DMS114 treated with DMSO at 0.1 percent for 48 hours (cell line): ENCODE measurements at regions not wholly inside any gene's neighbourhood (a gene's known extent, or its start where the extent isn't known, plus 50 kb on each side); places are given as distances from the start of the nearest gene placed in this dataset.

Experiments used
- DNase-seq: peaks from one replicate; lab custom pipeline; 2025; ENCODE audit not compliant: unreplicated experiment; lab: John Stamatoyannopoulos, UW

DNA sequence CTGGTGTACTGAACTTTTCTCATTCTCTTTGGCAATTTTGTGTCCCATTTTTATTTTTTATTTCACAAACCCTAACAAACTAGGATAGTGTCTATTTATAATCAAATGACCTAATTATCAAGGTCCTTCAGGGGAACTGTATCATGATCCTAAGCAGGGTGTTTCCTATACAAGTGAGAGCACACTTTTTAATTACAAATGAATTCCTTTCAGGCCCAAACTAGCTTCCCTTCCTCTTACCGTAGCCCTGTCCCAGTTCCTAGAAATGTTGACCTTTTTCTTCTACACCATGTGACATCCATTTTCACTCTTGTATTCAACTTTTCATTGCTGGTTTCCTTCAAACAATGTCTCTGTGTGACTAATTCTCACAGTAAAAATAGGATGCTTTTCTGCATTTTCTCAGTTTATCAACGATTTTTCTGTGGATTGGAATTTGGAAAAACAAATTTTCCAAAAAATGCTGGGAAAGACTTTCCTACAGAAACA lies 411.4 kb downstream of the CCDC91 start:
- DNase-seq = no peak

DNA sequence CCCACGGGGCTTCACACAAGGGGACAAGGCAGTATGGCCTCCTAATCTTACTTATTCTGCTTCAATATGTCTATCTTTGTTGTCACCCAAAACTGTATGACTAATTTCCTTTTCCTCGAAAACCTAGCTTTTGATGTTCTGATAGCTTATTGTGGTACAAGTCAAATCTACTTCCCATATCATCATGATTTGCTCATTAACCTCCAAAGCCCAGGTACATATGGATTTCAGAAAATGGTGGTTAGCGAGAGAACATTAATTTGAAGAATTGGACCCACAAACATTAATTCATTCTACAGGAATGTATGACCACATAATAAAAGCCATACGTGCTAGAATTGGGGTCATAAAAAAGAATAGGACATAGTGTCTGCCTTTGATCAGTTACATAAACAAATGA lies 412.5 kb downstream of the CCDC91 start:
- DNase-seq = no peak

DNA sequence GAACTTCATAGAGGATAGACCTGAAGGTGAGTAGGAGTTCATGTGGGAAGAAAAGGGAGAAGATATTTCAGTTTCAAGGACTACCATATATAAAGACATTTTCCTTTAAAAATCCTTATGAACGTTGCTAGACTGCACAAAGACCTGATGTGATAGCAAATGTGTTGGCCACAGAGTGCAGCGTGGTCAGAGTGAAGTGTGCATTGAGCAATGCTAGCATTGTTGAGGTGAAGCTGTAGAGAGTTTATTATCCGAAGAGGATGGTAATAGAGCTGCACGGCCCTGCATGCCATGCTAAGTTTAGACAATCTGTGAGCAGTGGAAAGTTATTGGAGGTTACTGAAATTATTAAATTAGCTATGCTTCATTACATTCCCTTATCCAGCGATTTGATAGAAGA lies 413.0 kb downstream of the CCDC91 start:
- DNase-seq = no peak

DNA sequence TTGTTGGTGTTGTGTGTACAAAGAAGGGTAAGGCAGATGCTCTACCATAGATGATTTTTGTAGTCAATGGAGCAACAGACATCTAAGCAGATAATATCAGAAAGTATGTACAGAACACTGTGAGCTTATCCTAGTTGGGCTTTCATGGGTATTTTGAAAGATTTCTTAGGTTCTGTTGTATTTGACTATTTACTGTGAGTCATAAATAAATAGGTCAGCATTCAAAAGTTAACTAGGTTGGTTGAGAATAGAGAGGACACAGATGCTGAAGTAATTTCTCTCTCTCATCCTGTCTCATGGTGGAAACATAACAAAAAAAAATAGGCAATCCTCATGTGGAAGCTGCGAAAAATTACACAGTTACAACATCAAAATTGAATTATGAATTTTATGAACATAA lies 413.5 kb downstream of the CCDC91 start:
- no peak for DNase-seq

DNA sequence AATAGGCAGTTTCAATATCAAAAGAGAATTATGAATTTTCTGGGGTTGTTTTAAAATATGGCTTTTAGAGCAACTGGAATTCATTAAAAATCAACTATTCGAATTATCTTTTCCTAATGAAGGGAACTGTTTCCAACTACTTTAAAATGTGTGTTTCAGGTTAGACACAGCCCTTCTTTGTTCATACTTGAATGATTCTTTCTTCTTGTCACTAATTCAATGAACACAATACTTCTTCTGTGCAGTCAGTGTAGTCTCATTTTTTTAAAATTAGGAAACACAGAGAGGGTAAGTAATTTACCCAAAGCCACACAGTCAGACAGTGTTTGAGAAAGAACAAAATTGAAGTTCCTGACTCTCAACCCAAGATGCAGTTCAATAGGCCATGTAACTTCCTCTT lies 414.0 kb downstream of the CCDC91 start:
- no peak for DNase-seq

DNA sequence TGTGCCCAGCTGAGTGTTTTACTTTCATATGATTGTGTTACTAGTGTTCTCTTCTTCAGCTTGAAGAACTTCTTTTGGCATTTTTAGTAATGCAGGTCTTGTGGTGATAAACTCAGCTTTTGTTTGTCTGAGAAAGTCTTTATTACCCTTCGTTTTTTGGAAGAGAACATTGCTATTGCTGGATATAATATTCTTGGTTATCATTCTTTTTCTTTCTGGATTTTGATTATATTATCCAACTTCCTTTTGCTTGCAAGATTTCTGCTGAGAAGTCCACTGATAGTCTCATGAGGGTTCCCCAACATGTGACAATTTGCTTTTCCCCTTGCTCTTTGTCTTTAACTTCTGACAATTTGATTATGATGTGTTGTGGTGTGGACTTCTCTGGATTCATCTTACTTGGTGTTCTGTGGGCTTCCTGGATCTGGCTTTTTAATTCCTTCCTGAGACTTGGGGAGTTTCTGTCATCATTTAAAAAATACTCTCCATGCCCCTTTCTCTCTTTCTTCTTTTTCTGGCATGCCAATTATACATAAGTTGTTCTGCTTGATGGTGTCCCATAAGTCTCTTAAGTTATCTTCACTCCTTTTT lies 416.8 kb downstream of the CCDC91 start:
- DNase-seq = no peak

DNA sequence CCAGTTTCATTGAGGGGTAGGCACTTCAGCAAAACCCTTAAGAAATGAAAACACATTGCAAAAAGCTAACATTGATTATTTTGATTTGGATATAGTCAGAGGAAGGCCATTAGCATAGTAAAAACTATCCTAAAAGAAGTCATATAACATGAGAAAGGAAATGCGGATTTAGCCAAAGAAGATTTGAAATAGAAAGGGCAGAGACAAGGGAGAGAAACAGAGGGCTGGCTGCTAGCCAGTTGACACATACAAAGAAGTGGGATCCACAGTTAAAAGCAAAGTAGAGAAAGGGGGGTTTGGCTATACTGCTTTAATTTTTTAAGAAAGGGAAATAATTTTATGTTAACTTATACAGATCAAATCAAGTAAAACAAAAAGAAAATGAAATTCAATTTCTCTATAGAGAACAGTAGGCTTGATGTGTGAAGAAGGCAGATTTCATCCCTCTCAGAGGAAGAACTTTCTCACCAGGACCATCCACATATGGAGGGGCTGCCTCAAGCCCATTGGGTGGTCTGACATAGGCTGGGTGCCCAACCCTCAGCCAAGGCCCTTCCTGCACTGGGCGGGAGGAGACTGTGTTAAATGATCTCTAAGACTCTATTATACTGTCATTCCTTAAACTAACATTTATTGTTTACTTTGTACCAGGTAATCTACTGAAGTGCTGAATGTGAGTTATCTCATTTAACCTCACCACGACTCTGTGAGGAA lies 420.3 kb downstream of the CCDC91 start:
- no peak for DNase-seq

DNA sequence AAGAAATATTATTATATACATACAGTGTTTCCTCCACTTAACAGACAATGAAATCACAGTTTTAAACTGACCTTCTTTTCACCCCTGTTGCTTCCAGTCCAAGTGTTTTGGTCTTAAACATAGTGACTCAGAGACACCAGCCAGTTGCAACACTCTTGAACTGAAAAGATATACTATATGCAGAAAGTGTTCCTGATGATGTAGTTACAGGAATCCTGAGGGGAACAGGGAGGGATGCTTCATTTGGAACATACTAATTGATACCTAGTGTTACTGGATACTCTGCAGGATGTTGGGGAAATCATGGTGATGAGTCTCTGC lies 420.8 kb downstream of the CCDC91 start:
- DNase-seq = no peak

DNA sequence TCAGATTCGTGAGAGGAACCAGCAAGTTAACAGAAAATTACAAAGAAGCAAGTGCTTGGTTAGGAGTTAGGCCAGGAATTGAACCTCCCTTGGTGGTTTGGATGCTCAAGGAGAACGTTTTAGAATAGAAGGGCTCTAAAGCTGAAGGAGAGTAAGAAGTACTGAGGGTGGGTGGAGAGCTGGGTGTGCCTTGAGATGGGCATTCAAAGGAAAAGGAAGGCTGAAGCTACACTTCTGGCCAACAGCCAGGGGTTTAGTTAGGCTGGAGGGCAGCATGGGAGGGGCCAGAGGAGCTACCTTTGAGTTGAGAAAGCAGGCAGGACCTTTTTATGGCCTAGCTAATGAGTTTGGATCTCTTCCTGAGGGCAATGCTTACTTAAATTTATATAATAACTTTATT lies 421.2 kb downstream of the CCDC91 start:
- DNase-seq = no peak

DNA sequence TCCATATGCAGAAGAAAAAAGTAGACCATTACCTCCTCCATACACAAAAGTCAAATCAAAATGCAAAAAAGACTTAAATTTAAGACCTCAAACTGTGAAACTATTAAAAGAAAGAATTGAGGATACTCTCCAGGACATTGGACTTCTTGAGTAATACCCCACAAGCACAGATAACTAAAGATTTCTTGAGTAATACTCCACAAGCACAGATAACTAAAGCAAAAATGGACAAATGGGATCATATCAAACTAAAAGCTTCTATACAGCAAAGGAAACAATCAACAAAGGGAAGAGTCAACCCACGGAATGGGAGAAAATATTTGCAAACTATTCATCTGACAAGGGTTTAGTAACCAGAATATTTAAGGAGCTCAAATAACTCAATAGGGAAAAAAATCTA lies 427.9 kb downstream of the CCDC91 start:
- no peak for DNase-seq

DNA sequence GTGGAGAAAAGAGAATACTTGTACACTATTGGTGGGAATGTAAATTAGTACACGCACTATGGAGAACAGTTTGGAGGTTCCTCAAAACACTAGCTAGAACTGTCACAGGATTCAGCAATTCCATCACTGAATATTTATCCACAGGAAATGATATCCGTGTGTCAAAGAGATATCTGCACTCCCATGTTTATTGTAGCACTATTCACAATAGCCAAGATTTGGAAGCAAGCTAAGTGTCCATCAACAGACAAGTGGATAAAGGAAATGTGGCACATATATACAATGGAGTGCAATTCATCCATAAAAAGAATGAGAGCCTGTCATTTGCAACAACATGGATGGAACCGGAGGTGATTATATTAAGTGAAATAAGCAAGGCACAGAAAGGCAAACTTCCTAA lies 428.5 kb downstream of the CCDC91 start:
- DNase-seq = no peak

DNA sequence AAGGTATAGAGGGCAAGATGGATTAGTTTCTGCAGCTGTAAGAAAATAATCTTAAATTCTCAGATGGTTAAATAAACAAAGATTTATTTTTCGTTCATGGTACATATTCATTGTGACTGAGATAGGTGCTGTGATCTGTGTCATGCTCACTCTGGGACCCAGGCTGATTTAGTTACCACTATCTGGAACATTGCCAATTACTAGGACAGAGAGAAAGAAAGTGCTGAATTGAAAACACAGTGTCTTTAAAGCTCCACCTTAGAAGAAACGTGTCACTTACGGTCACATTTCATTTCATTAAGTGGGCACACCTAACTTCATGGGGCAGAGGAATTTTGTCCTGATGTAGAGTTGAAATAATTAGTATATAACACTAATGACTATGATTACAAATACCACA lies 430.0 kb downstream of the CCDC91 start:
- no peak for DNase-seq

DNA sequence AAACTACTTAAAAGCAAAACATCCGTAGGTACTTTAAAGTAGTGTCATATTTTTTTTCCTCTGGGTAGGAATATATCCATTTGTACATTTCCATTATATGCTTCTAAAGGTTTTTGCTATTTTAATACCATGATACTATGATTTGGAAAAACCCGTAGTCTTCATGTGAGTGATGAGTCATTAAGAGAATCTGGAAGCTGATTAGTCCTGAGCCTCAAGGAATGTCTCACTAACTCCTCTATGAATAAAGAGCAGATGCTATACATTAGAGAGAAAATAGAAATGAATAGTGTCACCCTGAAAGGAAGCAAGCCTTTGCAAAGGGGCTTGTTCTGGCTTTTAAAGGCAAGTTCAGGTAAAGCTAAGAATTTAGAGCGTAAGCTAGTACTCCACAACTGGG lies 432.1 kb downstream of the CCDC91 start:
- DNase-seq = no peak

DNA sequence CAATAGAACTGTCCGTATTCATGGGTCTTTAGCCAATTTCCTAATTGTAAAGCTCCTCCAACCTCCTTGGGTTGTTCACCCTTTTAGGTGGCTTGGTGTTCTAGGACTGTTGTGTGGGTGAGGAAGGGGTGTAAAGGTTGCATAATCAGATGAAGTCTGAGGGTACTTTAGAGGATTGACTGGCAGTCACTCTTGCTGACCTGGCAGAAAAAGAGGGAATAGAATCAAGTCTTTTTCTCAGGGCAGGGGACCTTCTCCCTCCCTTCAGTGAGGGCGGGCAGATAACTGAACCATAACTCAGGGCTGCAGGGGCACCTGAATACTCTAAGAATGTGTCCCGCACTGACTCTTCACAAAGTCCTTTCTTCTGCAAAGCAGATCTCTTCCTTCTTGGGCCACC lies 436.2 kb downstream of the CCDC91 start:
- DNase-seq = no peak

DNA sequence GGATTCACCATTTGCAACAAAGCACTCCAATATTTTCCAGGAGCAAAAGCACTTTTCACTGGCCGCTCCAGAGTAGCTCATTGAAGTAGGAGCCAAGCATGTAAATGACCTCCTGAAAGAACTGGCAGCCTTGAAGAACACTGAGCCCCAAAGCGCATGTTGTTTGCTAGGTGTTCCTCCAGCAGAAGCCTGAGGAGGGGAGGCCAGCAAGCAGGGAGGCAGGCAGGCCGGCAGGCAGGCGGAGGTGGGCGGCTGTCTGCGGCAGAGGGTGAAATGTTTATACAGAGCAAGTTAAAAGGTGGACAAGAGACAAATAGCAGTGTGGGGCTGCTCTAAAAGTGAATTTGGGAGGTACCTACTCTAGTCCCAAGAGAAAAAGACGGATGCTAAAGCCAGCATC lies 439.4 kb downstream of the CCDC91 start:
- no peak for DNase-seq

DNA sequence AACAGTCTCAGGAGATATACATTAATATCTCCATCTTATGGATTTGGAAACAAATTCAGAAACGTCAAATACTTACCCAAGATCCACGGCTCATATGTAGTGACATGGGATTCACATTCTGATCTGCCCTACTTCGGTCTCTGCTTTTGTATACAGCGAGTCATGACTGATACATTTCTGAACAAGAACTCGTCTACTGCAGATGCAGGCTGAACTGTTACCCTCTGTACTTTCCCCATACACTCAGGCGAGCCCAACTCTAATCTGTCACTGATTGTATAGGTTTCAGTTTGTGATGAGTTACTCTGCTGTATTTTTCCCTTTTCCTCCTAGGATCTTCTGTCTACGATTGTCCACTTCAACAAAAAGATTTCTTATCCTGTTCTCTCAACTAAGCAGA lies 441.6 kb downstream of the CCDC91 start:
- no peak for DNase-seq

DNA sequence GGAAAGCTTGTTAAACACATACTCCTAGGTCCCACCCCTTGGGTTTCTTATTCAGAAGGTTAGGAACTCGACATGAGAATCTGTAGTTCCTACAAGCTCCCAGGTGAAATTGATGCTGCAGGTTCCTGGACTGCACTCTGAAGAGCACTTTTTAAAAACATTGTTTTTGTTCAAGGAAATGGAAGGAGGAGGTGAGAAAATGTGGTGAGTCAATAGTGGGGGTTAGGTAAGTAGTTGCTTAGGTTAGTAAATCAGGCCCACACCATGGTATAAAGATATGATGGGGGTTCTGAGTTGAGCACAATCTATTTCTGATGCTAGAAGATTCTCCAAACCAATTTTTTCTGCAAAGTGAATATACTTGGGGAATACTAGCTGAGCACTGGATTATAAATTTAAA lies 450.3 kb downstream of the CCDC91 start:
- no peak for DNase-seq

DNA sequence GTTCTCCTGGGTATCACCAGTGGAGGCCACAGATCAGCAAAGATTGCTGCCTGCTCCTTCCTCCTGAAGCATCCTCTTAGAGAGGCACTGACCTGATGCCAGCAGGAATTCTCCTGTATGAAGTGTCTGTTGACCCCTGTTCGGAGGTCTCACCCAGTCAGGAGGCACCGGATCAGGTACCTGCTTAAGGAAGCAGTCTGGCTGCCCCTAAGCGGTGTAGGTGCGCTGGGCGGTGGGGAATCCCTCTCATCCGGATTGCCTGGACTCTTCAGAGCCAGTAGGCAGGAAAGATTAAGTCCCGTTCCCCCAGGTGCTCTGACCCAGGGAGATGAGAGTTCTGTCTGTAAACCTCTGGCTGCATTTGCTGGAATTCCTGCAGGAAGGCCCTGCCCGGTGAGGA lies 455.2 kb downstream of the CCDC91 start:
- no peak for DNase-seq

DNA sequence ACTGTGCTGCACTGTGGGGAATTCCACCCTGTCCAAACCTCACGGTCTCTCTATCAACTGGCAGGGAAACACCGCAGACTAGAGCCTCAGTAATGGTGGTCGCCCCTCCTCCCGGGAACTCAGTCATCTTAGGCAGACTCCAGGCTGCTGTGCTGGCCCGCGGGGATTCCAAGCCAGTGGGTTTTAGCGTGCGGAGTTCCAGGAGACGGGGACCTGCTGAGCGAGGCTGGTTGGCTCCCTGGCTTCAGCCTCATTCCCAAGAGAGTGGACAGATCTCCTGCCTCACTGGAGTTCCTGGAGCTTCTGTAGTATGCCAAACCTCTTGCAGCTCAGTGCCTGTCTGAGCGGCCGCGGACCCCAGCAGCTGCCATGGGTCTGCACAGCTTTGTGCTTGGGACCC lies 455.6 kb downstream of the CCDC91 start:
- DNase-seq = no peak

DNA sequence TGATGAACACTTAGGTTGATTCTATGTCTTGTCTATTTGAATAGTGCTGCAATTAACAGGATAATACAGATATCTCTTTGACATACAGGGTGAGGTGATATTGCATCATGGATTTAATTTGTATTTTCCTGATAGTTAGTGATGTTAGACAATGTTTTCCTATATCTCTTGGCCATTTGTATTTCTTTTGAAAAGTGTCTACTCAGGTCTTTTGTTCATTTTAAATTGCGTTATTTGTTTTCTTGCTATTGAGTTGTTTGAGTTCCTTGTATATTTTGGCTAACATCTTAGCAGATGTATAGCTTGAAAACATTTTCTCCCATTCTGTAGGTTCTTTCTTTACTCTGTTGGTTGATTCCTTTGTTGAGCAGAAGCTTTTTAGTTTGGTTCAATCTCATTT lies 460.6 kb downstream of the CCDC91 start:
- no peak for DNase-seq

DNA sequence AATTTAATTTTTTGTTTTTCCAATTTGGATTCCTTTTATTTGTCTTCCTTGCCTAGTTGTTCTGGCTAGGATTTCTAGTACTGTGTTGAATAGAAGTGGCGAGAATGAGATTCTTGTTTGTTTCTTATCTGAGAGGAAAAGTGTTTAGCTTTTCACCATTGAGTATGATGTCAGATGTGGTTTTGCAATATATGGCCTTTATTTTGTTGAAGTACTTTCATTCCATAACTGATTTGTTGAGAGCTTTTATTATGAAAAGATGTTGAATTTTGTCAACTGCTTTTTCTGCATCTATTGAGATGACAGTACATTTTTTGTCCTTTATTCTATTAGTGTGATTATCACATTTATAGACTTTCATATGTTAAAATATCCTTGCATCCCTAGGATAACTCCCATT lies 462.0 kb downstream of the CCDC91 start:
- DNase-seq = no peak

DNA sequence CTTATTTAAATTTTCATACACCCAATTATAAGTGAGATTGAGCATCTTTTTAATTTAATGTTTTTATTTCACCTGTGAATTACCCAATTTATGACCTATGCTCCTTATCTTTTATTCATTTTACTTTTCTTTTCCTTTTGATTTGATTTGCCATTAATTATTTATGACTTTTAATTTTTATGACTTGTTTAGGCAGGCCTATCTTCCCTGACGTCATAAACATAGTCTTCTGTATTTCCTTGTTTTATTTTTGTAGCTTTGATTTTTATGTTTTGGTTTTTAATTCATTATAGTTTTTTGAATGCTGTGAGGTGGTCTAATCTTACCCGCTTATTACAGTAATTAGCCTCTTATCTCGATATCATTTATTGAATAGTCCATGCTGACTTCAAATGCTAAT lies 467.1 kb upstream of the FAR2 start:
- DNase-seq = no peak

DNA sequence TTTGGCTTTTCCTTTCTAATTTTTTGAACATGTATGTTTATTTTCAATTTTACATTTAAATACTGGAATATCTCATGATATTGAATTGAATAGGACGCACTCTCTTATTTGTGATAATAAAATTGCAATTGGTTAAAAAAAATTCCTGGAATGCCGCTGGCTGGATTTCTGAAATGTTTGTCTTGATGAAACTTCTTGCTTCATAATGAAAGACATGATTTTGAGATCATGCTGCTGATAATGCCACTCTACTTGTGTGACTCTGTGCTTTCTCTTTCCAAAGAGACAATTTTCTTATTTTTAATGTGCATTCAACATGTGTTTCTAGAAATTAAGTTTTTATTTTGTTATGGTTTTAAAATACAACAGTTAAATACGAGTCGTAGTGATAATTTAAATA lies 465.7 kb upstream of the FAR2 start:
- no peak for DNase-seq
